ENCODE measurements at regions not wholly inside any gene's neighbourhood (a gene's known extent, or its start where the extent isn't known, plus 50 kb on each side); places are given as distances from the start of the nearest gene placed in this dataset.
"Not testable (repeated sequence)": the region's sequence is repeated elsewhere in the genome, so short reads cannot be mapped to it uniquely, and the experiment has no call there.

- no peak for DNase-seq
Observed at GRCh38 chr10:106033065-106033464, 1131.4 kb downstream of the SORCS1 start.

DNA sequence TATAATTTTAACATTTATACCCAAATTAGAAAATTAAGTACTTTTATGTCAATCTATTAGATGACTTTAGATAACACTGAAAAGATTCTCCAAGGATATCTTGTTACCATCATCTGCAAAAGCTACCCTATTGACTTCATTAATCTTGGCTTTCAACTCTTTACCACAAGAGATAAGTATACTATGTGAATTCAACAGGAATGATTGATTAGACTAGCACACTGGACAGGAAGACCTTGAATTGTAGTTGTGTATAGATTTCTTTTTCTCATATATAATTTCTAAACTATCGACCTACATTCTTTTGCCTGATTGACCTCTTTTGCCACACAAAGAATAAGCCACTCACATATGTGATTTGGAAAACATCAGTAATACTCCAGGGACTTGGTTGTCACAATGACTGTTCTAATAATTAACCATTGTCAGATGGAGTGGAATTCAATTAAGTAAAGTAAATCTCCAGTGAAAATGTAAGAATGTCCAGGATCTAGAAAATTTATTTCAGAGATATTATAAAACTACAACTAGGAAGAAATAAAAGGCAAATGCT is 1132.0 kb downstream of the SORCS1 start:
- no peak for DNase-seq

- no peak for DNase-seq
Observed at GRCh38 chr10:106027240-106027639, 1137.3 kb downstream of the SORCS1 start.

DNA sequence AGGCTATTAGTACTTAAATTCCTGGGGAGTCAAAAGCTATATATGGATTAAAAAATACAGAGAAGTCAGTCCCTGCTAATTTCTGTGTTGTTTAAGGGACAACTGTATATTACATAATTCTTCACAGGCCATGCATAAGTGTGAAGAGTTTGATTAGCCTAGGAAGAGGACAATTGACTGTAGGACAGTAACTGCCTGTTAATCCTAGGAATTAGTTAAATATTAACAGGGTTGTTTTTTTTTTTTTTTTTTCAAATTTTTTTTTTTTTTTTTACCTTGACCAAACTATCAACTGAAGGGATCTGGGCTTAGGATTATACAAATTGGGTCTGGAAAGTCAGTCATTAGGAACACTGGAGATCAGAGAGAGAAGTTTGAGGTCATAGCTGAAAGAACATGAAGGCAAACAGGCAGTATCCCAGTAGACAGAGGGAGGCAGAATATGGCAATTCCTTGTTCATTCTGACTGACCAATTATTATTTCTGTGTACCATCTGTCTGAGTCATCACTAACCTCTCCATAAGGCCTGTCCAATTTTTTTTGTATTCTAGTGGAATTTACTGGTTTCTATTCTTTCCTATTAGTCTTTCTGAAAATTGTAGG is 1139.2 kb downstream of the SORCS1 start:
- no peak for DNase-seq

GRCh38 chr10:106023329-106023728 is 1141.2 kb downstream of the SORCS1 start:
- DNase-seq = no peak

GRCh38 chr10:106019559-106019958 is 1144.9 kb downstream of the SORCS1 start:
- DNase-seq = not testable (repeated sequence)

GRCh38 chr10:106015369-106016199 is 1148.9 kb downstream of the SORCS1 start:
- DNase-seq = not testable (repeated sequence)

DNA sequence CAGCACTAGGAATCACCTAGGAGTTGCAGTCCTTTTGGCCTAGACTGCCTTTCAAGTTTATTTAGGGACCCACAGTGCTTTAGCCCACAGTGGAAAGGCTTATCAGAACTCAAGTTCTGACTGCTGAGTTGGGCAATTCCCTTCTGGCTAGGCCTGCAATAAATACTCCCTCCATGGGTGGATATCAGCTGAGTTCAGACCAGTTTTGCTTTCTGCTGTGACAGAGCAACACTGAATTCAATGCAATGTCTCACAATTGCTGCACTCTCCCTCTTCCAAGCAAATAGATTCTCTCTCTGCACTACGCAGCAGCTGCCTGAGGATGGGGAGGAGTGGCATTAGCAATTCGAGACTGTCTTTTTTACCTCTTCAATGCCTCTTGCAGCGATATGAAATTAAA is 1153.3 kb downstream of the SORCS1 start:
- no peak for DNase-seq

DNA sequence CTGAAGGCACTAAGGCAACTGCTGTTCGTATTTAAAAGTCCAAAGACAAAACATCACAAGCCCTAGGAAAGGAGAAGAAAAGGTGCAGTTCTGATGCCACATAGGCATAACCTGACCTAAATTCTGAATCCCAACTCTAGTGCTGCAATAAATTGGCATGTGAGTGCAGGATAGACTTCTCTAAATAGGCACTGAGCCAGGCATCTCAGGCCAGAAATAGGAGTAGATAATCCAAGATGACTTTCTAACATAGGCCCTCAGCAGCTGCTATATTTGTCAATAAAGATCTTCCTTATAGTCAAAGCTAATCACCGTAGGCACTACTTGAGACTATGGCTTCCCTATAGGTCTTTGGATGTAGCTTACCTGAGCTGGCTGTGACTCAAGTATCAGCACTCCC is 1163.8 kb downstream of the SORCS1 start:
- DNase-seq = no peak

GRCh38 chr10:105993609-105994008 is 1170.9 kb downstream of the SORCS1 start:
- no peak for DNase-seq

- no peak for DNase-seq
Observed at GRCh38 chr10:105992928-105993327, 1171.6 kb downstream of the SORCS1 start.

DNA sequence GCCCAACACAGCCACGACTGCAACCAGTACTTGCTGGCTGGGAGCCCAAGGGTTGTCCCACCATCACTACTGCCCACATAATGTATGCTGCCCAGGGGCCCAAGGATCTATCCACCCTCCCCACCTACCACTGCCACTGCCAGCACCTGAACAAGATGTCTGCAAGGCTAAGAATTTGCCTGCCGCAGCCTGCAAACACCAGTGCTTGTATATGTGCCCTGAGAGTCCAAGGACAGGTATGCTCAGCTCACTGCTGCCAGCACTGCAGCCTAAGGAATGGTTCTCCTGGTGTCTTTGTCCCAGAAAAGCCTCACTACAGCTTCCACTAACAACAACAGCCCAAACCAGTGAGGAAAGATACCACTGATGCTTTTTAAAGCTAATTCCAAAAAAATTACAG is 1174.0 kb downstream of the SORCS1 start:
- no peak for DNase-seq

- DNase-seq = no peak
Observed at GRCh38 chr10:105989995-105990394, 1174.5 kb downstream of the SORCS1 start.

DNA sequence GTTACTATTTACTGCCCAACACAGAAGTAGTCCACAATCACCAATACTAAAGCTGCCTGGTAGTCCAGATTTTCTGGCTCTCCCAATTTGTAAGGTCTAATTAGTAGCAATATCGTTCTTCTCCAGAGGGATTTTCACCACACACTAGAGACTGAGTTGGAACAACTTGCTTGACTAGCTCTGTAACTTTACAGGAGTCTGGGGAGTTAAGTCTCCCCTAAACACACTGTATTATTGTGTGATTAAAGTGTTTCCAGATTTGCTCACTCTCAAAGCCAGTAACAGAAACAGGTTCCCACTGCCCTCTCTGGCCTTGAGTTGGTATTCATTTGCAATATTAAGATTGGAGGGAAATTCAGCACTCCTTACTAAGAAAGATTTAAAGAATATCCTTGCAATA is 1175.7 kb downstream of the SORCS1 start:
- DNase-seq = no peak

- no peak for DNase-seq
Observed at GRCh38 chr10:105986912-105987635, 1177.4 kb downstream of the SORCS1 start.

GRCh38 chr10:105986486-105986885 is 1178.0 kb downstream of the SORCS1 start:
- no peak for DNase-seq

GRCh38 chr10:105982735-105983134 is 1181.8 kb downstream of the SORCS1 start:
- DNase-seq = no peak

GRCh38 chr10:105981679-105982078 is 1182.8 kb downstream of the SORCS1 start:
- no peak for DNase-seq

GRCh38 chr10:105974803-105975456 is 1189.6 kb downstream of the SORCS1 start:
- DNase-seq = no peak

DNA sequence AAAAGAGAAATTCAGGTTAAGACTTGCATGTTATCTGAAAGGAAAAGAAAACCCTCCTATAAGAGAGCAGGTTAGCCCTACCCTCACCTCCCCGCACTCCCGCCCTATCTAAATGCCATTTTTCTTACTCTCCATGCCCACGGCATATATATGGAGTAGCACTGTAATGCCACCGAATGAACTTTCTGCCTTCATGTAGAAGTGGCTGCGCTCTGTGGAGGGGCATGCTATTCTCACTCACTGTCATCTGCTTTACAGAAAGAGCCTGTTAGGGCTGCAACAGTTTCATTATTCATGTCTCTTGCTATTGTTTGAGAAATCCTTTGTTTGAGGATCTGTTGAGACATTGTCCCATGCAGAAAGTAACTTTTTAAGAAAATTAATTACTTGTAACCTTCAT is 1190.6 kb downstream of the SORCS1 start:
- no peak for DNase-seq

- no peak for DNase-seq
Observed at GRCh38 chr10:105973360-105973759, 1191.1 kb downstream of the SORCS1 start.

DNA sequence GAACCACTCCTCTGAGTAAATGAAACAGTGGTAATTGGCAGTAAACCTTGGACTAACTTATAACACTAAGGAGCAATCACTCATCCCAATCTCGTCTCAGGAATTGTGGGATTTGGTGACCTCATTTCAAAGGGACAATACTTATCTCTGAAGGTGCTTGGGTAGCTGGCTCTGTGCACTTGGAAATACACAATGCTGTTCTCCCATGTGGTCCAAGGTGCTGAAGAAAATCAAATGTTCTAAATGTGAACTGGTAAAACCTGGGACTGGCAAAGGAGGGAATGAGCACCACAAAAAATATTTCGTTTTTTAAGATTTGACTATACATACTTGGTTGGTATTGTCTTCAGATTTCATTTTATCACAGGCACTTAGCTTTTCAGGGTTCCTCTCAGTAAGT is 1193.0 kb downstream of the SORCS1 start:
- no peak for DNase-seq

GRCh38 chr10:105969884-105970377 is 1194.6 kb downstream of the SORCS1 start:
- DNase-seq = no peak
